ENCODE measurements at regions not wholly inside any gene's neighbourhood (a gene's known extent, or its start where the extent isn't known, plus 50 kb on each side); places are given as distances from the start of the nearest gene placed in this dataset.

DNA sequence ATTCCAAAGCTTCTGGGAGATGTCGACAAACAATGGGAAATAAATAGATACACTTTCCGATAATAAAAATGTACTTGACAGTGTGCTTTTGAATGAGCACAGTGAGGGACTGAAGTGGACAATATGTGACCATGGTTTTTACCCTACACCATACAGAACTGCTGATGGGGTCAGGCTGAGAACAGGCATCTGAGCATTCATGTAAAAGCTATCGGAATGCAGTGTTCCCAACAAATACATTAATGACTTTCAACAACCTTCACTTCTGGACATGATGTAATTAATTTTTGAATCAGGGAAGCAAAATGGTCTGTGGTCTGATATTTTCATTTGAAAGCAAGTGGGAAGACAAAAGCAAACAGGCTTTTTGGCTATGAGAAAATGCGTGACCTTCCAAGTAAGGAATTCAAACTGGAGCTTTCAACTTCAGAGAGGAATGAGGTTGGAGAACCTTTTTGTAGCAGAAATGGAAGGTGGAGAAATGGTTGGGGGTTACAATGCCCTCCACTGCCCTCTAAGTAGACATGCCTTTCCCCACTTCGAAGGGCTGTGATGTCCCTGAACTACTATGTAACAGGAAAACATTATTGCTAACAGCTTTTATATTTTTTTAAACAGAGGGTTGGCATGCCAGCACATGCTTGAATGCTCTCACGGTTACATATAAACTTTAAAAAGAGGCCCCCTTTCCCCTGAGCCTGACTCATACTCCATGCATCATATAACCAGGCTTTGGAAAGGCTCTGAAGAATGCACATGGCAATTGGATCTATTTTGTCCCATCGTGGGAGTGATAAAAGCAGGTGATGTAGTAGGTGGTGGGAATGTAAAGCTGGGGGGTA is 203.5 kb upstream of the CITED2 start:
- DNase-seq (ENCODE audit: low read depth): no peak
- no peak overlapping the region for H3K4me3 ChIP-seq (ENCODE audit: low read depth, low read length)
- TF ChIP-seq, protein P1, sequence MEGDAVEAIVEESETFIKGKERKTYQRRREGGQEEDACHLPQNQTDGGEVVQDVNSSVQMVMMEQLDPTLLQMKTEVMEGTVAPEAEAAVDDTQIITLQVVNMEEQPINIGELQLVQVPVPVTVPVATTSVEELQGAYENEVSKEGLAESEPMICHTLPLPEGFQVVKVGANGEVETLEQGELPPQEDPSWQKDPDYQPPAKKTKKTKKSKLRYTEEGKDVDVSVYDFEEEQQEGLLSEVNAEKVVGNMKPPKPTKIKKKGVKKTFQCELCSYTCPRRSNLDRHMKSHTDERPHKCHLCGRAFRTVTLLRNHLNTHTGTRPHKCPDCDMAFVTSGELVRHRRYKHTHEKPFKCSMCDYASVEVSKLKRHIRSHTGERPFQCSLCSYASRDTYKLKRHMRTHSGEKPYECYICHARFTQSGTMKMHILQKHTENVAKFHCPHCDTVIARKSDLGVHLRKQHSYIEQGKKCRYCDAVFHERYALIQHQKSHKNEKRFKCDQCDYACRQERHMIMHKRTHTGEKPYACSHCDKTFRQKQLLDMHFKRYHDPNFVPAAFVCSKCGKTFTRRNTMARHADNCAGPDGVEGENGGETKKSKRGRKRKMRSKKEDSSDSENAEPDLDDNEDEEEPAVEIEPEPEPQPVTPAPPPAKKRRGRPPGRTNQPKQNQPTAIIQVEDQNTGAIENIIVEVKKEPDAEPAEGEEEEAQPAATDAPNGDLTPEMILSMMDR (IDR thresholded peaks at IDR 0.05; ENCODE audit: insufficient read depth, low read depth, low read length, missing control alignments): no peak

DNA sequence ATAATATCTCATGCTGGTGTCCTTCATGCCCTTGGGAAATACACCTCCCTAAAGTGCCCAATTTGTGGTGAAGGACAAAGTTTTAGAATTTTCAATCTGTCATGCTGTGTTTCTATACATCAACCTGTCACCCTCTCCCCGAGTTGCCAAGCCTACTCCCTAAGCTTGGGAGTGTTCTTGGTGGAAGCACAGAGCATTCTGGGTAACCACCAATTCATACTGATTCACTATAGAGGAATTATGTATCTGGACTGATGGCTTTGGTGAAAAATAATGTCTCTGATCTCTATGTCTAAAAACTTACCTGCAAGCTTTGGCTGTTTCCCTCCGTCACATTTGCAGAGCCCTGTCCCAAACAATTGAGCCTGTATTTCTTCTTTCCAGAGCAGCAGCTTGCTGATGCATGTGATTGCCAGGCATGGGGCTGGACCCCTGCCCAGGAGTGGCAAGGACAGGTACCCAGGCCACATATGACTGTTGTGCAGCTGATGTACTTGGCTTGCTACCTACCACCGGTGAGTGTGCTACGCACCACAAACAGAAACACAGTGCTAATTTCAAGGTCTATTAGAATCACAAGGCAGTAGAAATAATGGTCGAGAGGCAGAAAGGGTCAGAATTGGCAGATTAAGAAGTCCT is 202.8 kb upstream of the CITED2 start:
- TF ChIP-seq, protein P1 (IDR thresholded peaks at IDR 0.05; ENCODE audit: insufficient read depth, low read depth, low read length, missing control alignments): no peak
- DNase-seq (ENCODE audit: low read depth): no peak
- no peak overlapping the region for H3K4me3 ChIP-seq (ENCODE audit: low read depth, low read length)

DNA sequence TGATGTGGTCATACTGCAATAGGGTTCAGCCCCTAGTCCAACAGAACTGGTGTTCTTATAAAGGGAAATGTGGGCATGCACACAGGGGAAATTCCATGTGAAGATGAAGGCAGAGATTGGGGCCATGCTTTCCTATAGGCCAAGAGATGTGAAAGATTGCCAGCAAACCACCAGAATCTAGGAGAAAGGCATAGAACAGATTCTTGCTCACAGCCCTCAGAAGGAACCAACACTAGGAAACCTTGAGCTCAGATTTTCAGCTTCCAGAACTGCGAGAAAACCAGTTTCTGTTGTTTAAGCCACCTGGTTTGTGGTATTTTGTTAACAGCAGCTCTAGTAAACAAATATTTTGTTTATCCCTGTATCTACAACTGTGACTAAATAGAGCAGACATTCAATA is 197.6 kb upstream of the CITED2 start:
- TF ChIP-seq, protein P1 (IDR thresholded peaks at IDR 0.05; ENCODE audit: insufficient read depth, low read depth, low read length, missing control alignments): no peak
- H3K4me3 ChIP-seq (ENCODE audit: low read depth, low read length): no peak overlapping the region
- no peak for DNase-seq (ENCODE audit: low read depth)

DNA sequence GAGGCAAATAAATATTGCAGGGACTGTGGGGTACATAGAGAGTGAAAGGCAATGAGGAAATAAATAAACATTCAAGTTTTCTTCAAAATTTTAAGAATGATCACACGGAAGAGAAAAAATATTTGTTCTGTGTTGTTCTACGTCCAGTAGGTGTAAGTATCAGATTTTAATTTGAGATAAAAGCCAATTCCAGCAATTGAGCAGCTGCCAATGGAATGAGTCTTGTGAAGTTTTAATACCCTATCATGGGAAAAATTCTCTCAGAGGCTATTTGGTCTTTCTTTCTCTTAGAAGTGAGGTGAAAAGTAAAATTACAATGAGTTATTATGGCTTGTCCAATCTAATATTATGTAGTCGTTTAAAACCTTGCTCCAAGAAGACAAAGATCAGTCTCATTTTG is 195.7 kb upstream of the CITED2 start:
- DNase-seq (ENCODE audit: low read depth): no peak
- TF ChIP-seq, protein P1 (IDR thresholded peaks at IDR 0.05; ENCODE audit: insufficient read depth, low read depth, low read length, missing control alignments): no peak

DNA sequence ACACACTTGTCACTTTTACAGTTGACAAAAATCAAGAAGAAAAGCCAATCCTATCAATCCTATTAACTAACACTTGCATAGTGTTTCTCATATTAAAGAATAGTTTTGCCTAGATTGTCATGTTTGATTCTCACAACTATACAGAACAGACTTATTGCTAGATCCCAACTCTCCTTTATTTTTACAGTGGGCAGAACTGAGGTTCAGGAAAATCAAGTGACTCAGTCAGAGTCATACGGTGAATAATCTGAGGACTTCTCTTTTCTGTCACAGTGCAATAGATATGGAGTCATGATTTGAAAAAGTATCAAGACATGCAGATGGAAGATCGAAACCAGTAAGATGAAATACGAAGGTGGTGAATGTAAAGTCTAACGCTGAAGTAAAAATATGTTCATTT is 195.1 kb upstream of the CITED2 start:
- H3K4me3 ChIP-seq (ENCODE audit: low read depth, low read length): no peak overlapping the region
- TF ChIP-seq, protein P1 (IDR thresholded peaks at IDR 0.05; ENCODE audit: insufficient read depth, low read depth, low read length, missing control alignments): no peak
- no peak for DNase-seq (ENCODE audit: low read depth)

More for the DNA sequence above, 195.7 kb upstream of the CITED2 start:
- no peak overlapping the region for H3K4me3 ChIP-seq (ENCODE audit: low read depth, low read length)

DNA sequence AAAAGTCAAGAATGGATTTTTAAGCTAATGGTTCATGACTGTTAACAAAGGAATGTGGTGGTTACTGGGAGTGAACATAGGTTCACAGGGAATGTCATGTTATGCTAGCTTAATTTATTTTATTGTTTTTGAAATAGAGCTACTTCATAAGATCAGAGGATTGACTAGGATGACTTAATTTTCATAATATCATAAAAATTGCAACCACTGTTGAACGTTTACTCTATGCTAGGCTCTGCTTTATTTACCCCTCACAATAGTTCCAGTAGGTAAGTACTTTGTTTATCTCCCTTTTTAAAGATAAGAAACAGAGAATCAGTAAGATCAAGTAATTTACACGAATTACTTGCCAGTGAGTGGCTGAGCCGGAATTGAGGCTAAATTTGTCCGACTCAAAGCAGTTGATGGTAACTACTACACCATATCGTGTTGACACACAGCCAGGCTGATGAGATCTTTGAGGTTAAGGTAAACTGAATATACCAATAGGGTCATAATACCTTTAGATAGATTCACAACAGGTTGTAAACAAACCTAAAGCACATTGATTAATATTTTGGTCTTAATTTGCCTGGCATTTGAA is 194.6 kb upstream of the CITED2 start:
- TF ChIP-seq, protein P1 (IDR thresholded peaks at IDR 0.05; ENCODE audit: insufficient read depth, low read depth, low read length, missing control alignments): no peak
- no peak overlapping the region for H3K4me3 ChIP-seq (ENCODE audit: low read depth, low read length)
- DNase-seq (ENCODE audit: low read depth): no peak

All from GM12865 (cell line).